HepG2 (cell line): ENCODE measurements at regions not wholly inside any gene's neighbourhood (a gene's known extent, or its start where the extent isn't known, plus 50 kb on each side); places are given as distances from the start of the nearest gene placed in this dataset.

Experiments
- ATAC-seq: fragments of 200-7000 bp; cut with Tn5 transposase; 3 replicates; pipeline ENCODE4 v1.9.1; 2020; ENCODE audit warnings: mild to moderate bottlenecking, moderate library complexity
- BruUV-seq: library from RNA; stranded (reverse); fragments of 400-500 nt; replicated peaks from 2 replicates; lab custom pipeline; 2021; lab: Mats Ljungman, UMichigan
- CTCF ChIA-PET: fragments of 300-600 bp; formaldehyde crosslinking; extraction: SDS; loops from one replicate; lab custom pipeline; 2021; ENCODE audit warnings: low total read pairs, inconsistent platforms, low intra/inter-chr PET ratio; lab: Yijun Ruan, JAX
- POLR2A ChIA-PET: fragments of 350-600 bp; sonication (Branson Sonifier 250); formaldehyde crosslinking; loops from one replicate; lab custom pipeline; 2020; ENCODE audit warnings: antibody characterized with exemption, inconsistent platforms; lab: Yijun Ruan, JAX
- DNase-seq: peaks from one replicate; pipeline ENCODE4 v3.0.0-alpha.2; 2015; ENCODE audit warnings: low spot score
- FAIRE-seq: peaks from 3 replicates; lab custom pipeline; 2011; peaks lifted over from hg19 to GRCh38; lab: Jason Lieb, UNC
- H2AFZ ChIP-seq: one replicate; pipeline ENCODE4 v1.6.1; 2011; ENCODE audit warnings: low read length, inconsistent platforms
- H3K27ac ChIP-seq: fragments of 300-600 bp; 3 replicates; pipeline ENCODE4 v1.8.0; 2011; ENCODE audit warnings: mixed run types, mild to moderate bottlenecking, mixed read lengths, low read length, inconsistent platforms; ENCODE audit not compliant: insufficient read depth; ENCODE audit errors: extremely low read length
- H3K27me3 ChIP-seq, 2 experiments: fragments of 200-600 bp in 1 of 2; 2 replicates in 1 of 2; 3 replicates in 1 of 2; pipeline versions ENCODE4 v1.6.0 to v1.8.0; 2011; ENCODE audit warnings: low read length in 2 of 2, mild to moderate bottlenecking in 2 of 2, moderate library complexity in 2 of 2, inconsistent platforms in 1 of 2; ENCODE audit not compliant: insufficient read depth in 2 of 2, control insufficient read depth in 1 of 2
- H3K36me3 ChIP-seq, 2 experiments: fragments of 200-600 bp in 1 of 2; replicated peaks in 1 of 2; 2 replicates in 1 of 2; 3 replicates in 1 of 2; pipeline versions ENCODE4 v1.5.1 to v1.8.0; 2011; ENCODE audit warnings: low read length in 2 of 2, inconsistent platforms in 1 of 2; ENCODE audit not compliant: insufficient read depth in 2 of 2, control insufficient read depth in 1 of 2
- H3K4me1 ChIP-seq: 2 replicates; pipeline ENCODE4 v1.5.1; 2012; ENCODE audit warnings: low read length, inconsistent platforms; ENCODE audit not compliant: insufficient read depth
- H3K4me2 ChIP-seq: 2 replicates; pipeline ENCODE4 v1.6.0; 2011; ENCODE audit warnings: low read depth, low read length, inconsistent platforms
- H3K4me3 ChIP-seq, 3 experiments: fragments of 200-600 bp in 1 of 3; sonication (generic), shearing (Covaris generic) in 1 of 3; replicated peaks in 1 of 3; 2 replicates each; pipeline ENCODE4 v1.5.1; 2011 to 2016; ENCODE audit warnings: low read length in 3 of 3, inconsistent platforms in 2 of 3, low read depth in 2 of 3, mild to moderate bottlenecking in 2 of 3, control low read depth in 1 of 3, mixed read lengths in 1 of 3; ENCODE audit not compliant: insufficient read depth in 1 of 3
- H3K79me2 ChIP-seq: one replicate; pipeline ENCODE4 v1.6.1; 2011; ENCODE audit warnings: low read length, inconsistent platforms; ENCODE audit not compliant: insufficient read depth
- H3K9ac ChIP-seq: 2 replicates; pipeline ENCODE4 v1.6.0; 2011; ENCODE audit warnings: mild to moderate bottlenecking, low read depth, low read length, inconsistent platforms; ENCODE audit not compliant: insufficient read depth
- H3K9me3 ChIP-seq: 2 replicates; pipeline ENCODE4 v1.5.1; 2012; ENCODE audit warnings: mild to moderate bottlenecking, low read length
- H4K20me1 ChIP-seq: 2 replicates; pipeline ENCODE4 v1.6.0; 2011; ENCODE audit warnings: inconsistent platforms, mild to moderate bottlenecking, low read length, moderate library complexity; ENCODE audit not compliant: insufficient read depth
- CCDC6 ChIP-seq: sonication (generic); formaldehyde crosslinking; IDR thresholded peaks from 2 replicates; pipeline ENCODE4 v1.8.1; 2022; ENCODE audit warnings: mild to moderate bottlenecking, missing genetic modification reagents, moderate library complexity
- KAT7 ChIP-seq: IDR thresholded peaks from 2 replicates; pipeline ENCODE4 v1.6.1; 2018; ENCODE audit warnings: borderline replicate concordance, missing compliant biosample characterization
- KDM2A ChIP-seq: sonication (generic); formaldehyde crosslinking; IDR thresholded peaks from 2 replicates; pipeline ENCODE4 v1.4.0; 2020; ENCODE audit warnings: low read depth, missing genetic modification reagents, borderline replicate concordance
- KMT2B ChIP-seq: IDR thresholded peaks from 2 replicates; pipeline ENCODE4 v1.6.1; 2016; ENCODE audit warnings: missing genetic modification reagents, missing compliant biosample characterization
- RNF219 ChIP-seq: sonication (generic); formaldehyde crosslinking; IDR thresholded peaks from 2 replicates; pipeline ENCODE4 v1.5.0; 2020; ENCODE audit warnings: mild to moderate bottlenecking, missing genetic modification reagents
- SMYD3 ChIP-seq: sonication (generic); formaldehyde crosslinking; IDR thresholded peaks from 2 replicates; pipeline ENCODE4 v1.8.1; 2023; ENCODE audit warnings: mild to moderate bottlenecking, missing genetic modification reagents
- ZC3H4 ChIP-seq: sonication (generic); formaldehyde crosslinking; IDR thresholded peaks from 2 replicates; pipeline ENCODE4 v1.4.0; 2020; ENCODE audit warnings: missing genetic modification reagents, borderline replicate concordance
- ZFP36L1 ChIP-seq: sonication (generic); formaldehyde crosslinking; IDR thresholded peaks from 2 replicates; pipeline ENCODE4 v1.8.0; 2022; ENCODE audit warnings: mild to moderate bottlenecking, missing genetic modification reagents, moderate library complexity
- ZNF496 ChIP-seq: sonication (generic); formaldehyde crosslinking; IDR thresholded peaks from 2 replicates; pipeline ENCODE4 v1.8.1; 2023; ENCODE audit warnings: mild to moderate bottlenecking, moderate library complexity, missing genetic modification reagents; ENCODE audit not compliant: insufficient replicate concordance
- ZNF790 ChIP-seq: sonication (generic); formaldehyde crosslinking; IDR thresholded peaks from 2 replicates; pipeline ENCODE4 v1.8.0; 2022; ENCODE audit warnings: missing genetic modification reagents, mild to moderate bottlenecking, borderline replicate concordance
- WGBS: methylation state at CpG from one replicate; pipeline ENCODE4 v1.1.6; 2017; ENCODE audit warnings: low lambda C conversion rate; 5-methylcytosine and 5-hydroxymethylcytosine counted together
- in situ Hi-C: cut with HindIII; loops from 2 replicates; pipeline ENCODE4 v1.10.0; 2017; ENCODE audit warnings: low pct_unique_long_range_greater_than_20kb; ENCODE audit not compliant: extremely low pct_ligation_motif_present
- intact Hi-C: fragments of 100-400 bp; cut with micrococcal nuclease; formaldehyde crosslinking; loops from one replicate; pipeline ENCODE4 v1.10.0; 2022; ENCODE audit not compliant: unreplicated experiment

GRCh38 chr4:79044141-79044659 lies 105.0 kb upstream of the PAQR3 start:
- H3K4me3 ChIP-seq: no peak overlapping the region
- no peak for FAIRE-seq
- H3K4me2 ChIP-seq: no peak overlapping the region
- no peak for ATAC-seq
- ChIA-PET CTCF (no interaction called here), POLR2A (no interaction called here)
- H3K9me3 ChIP-seq: no peaks in the 10 kb centered on the region
- no peaks in the 10 kb centered on the region for H3K79me2 ChIP-seq
- no peak for DNase-seq
- H3K27ac ChIP-seq: no peak overlapping the region
- H4K20me1 ChIP-seq: no peaks in the 10 kb centered on the region
- H3K4me1 ChIP-seq: no peaks in the 10 kb centered on the region
- intact Hi-C loops: no loop called here
- 9% methylated on average over 2 of the region's 2 CpGs for WGBS
- H2AFZ ChIP-seq: no peak overlapping the region
- in situ Hi-C loops: loop anchor here (25.0 kb wide), 1 partner anchor 543 kb away; no protein-coding TSS in a partner anchor
- no peak for TF ChIP-seq ZC3H4
- no peak for TF ChIP-seq ZNF790 (CRISPR knock-in tag)
- TF ChIP-seq RNF219 (CRISPR knock-in tag): no peak
- no peak for TF ChIP-seq ZFP36L1 (CRISPR knock-in tag)
- TF ChIP-seq KDM2A (CRISPR knock-in tag): no peak
- no peak for TF ChIP-seq KMT2B (CRISPR knock-in tag)
- no peak for TF ChIP-seq CCDC6 (CRISPR knock-in tag)
- no peak for TF ChIP-seq ZNF496 (CRISPR knock-in tag)
- no peak for TF ChIP-seq KAT7 (CRISPR knock-in tag)
- TF ChIP-seq SMYD3 (CRISPR knock-in tag): no peak
- no peaks in the 10 kb centered on the region; a peak in 1 of 5 replicates for H3K27me3 ChIP-seq
- H3K9ac ChIP-seq: no peak overlapping the region
- H3K36me3 ChIP-seq: no peaks in the 10 kb centered on the region
- BruUV-seq: no TSS peak
